Esophagus squamous epithelium (tissue), 4 donors: ENCODE measurements at regions not wholly inside any gene's neighbourhood (a gene's known extent, or its start where the extent isn't known, plus 50 kb on each side); places are given as distances from the start of the nearest gene placed in this dataset.

Experiments used
- CTCF ChIP-seq, 6 experiments: fragments of 450-650 bp in 4 of 6; fragments of 200-600 bp in 2 of 6; sonication (generic) in 2 of 6; IDR thresholded peaks; one replicate each; pipeline ENCODE4 v1.5.1; 2016 to 2019; ENCODE audit warnings: antibody characterized with exemption in 6 of 6, mild to moderate bottlenecking in 4 of 6, moderate library complexity in 4 of 6
- POLR2A ChIP-seq, 4 donors: fragments of 450-650 bp; IDR thresholded peaks; one replicate each; pipeline ENCODE4 v1.6.1; 2017; ENCODE audit warnings: antibody characterized with exemption in 4 of 4, mild to moderate bottlenecking in 4 of 4, moderate library complexity in 3 of 4

GRCh38 chr1:177632923-177633615, 336.8 kb downstream of the SEC16B start:
- TF ChIP-seq CTCF (IDR thresholded peaks at IDR 0.05) (no peak), POLR2A (IDR thresholded peaks at IDR 0.05) (no peak)
